ENCODE measurements at regions not wholly inside any gene's neighbourhood (a gene's known extent, or its start where the extent isn't known, plus 50 kb on each side); places are given as distances from the start of the nearest gene placed in this dataset.
"Not testable (repeated sequence)": the region's sequence is repeated elsewhere in the genome, so short reads cannot be mapped to it uniquely, and the experiment has no call there.

GRCh38 chr3:13237776-13238490 is 164.7 kb upstream of the IQSEC1 start:
- Mint-ChIP-seq H3K9me3 (no peaks in the 10 kb centered on the region), H3K36me3 (ENCODE audit: low read depth) (no peaks in the 10 kb centered on the region), H3K27me3 (ENCODE audit: low read depth) (peaks cover 16% of the 10 kb centered on the region), H3K27ac (no peak overlapping the region), H3K4me3 (no peak overlapping the region), H3K4me1 (ENCODE audit: low read depth) (peaks cover 23% of the 10 kb centered on the region)

DNA sequence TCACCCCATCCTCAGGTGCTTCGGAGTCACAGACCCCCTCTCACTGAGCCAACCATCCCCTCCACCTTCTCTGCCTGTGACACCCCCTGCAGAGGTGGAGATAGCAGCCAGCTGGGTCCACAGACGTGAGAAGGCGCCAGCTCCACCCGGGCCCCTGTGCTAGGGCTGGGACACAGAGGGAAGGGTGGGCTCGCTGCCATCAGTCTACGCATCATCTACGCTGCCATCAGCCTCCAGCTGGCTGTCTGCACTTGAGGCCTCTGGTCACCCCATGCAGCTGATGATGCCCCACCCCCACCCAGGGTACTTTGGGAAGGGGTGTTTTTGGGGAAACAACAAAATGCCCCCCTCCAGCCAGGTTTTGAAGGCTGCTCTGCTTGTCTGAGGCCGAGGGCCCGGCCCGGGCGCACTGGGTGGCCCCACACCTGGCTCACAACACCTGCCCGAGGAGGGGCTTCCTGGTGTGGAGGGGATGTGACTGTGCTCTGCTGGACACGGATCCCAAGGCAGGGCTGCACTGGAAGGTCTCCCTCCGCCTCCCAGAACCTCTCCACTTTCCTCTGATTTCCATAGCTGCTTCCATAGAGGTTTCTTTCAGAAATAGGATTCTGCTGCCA is 163.4 kb upstream of the IQSEC1 start:
- Mint-ChIP-seq H3K27ac (no peak overlapping the region), H3K9me3 (no peaks in the 10 kb centered on the region), H3K4me3 (no peak overlapping the region), H3K36me3 (ENCODE audit: low read depth) (no peaks in the 10 kb centered on the region), H3K27me3 (ENCODE audit: low read depth) (peaks cover 20% of the 10 kb centered on the region), H3K4me1 (ENCODE audit: low read depth) (peaks cover 24% of the 10 kb centered on the region)

GRCh38 chr3:13235897-13236296 is 162.7 kb upstream of the IQSEC1 start:
- Mint-ChIP-seq H3K27ac (no peak overlapping the region), H3K4me1 (ENCODE audit: low read depth) (peaks cover 24% of the 10 kb centered on the region), H3K27me3 (ENCODE audit: low read depth) (peaks cover 25% of the 10 kb centered on the region)

DNA sequence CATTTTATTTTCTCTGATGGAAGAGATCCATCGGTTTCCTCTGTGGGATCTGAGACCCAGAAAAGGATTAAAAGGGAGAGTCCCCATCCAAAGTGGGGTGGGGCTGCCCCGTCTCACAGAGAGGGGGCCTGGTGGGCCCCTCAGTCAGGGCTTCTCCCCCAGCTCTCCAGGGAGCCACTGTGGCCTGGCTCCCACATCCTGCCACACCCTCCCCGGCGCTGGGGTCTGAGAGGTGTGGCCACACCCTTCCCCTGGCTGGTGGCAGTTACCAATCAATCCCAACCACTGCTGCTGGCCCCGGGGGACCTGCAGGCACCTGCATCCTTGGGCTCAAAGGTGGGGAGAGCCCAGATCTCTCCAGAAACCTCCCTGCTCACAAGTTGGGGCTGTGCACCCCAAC is 161.8 kb upstream of the IQSEC1 start:
- Mint-ChIP-seq H3K4me3 (no peak overlapping the region), H3K27me3 (ENCODE audit: low read depth) (peaks cover 33% of the 10 kb centered on the region), H3K9me3 (no peaks in the 10 kb centered on the region), H3K36me3 (ENCODE audit: low read depth) (no peaks in the 10 kb centered on the region), H3K27ac (peak overlapping the region; percentile 78), H3K4me1 (ENCODE audit: low read depth) (peaks cover 24% of the 10 kb centered on the region)

More at GRCh38 chr3:13235897-13236296, 162.7 kb upstream of the IQSEC1 start:
- Mint-ChIP-seq H3K4me3 (no peak overlapping the region), H3K9me3 (no peaks in the 10 kb centered on the region), H3K36me3 (ENCODE audit: low read depth) (no peaks in the 10 kb centered on the region)

DNA sequence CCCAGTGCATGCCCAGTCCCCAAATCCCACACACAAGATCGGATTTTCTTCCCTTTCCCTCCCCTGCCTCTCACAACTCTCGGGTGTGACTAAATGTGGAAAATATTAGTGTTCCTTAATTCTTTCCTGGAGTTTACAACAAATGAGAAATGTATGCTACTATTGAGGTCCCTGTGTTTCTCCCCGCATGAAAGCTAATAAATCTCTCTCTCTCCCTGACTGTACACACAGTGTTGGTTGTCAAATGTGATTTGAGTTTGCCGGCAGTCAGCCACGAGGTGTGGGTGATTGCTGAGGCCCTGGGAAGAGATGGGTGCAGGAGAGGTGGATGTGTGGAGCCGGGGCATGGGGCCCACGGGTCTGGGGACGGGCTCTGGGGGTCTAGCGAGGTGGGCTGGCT is 161.4 kb upstream of the IQSEC1 start:
- H3K27me3 Mint-ChIP-seq (ENCODE audit: low read depth) = peaks cover 34% of the 10 kb centered on the region
- H3K36me3 Mint-ChIP-seq (ENCODE audit: low read depth) = no peaks in the 10 kb centered on the region
- peaks cover 24% of the 10 kb centered on the region for H3K4me1 Mint-ChIP-seq (ENCODE audit: low read depth)
- peak overlapping the region; percentile 2 for H3K4me3 Mint-ChIP-seq
- H3K9me3 Mint-ChIP-seq = no peaks in the 10 kb centered on the region
- H3K27ac Mint-ChIP-seq = peak overlapping the region; percentile 78

GRCh38 chr3:13233487-13234485 is 160.6 kb upstream of the IQSEC1 start:
- no peaks in the 10 kb centered on the region for H3K36me3 Mint-ChIP-seq (ENCODE audit: low read depth)
- H3K27me3 Mint-ChIP-seq (ENCODE audit: low read depth) = peaks cover 34% of the 10 kb centered on the region
- H3K4me1 Mint-ChIP-seq (ENCODE audit: low read depth) = peaks cover 24% of the 10 kb centered on the region
- H3K4me3 Mint-ChIP-seq = no peak overlapping the region
- H3K27ac Mint-ChIP-seq = peak overlapping the region; percentile 78
- H3K9me3 Mint-ChIP-seq = no peaks in the 10 kb centered on the region

- no peak overlapping the region for H3K4me3 Mint-ChIP-seq
- no peak overlapping the region for H3K27ac Mint-ChIP-seq
- H3K4me1 Mint-ChIP-seq (ENCODE audit: low read depth) = peaks cover 24% of the 10 kb centered on the region
- H3K36me3 Mint-ChIP-seq (ENCODE audit: low read depth) = no peaks in the 10 kb centered on the region
- H3K9me3 Mint-ChIP-seq = no peaks in the 10 kb centered on the region
- H3K27me3 Mint-ChIP-seq (ENCODE audit: low read depth) = peaks cover 34% of the 10 kb centered on the region
Measured at GRCh38 chr3:13231781-13232666, 158.8 kb upstream of the IQSEC1 start.

DNA sequence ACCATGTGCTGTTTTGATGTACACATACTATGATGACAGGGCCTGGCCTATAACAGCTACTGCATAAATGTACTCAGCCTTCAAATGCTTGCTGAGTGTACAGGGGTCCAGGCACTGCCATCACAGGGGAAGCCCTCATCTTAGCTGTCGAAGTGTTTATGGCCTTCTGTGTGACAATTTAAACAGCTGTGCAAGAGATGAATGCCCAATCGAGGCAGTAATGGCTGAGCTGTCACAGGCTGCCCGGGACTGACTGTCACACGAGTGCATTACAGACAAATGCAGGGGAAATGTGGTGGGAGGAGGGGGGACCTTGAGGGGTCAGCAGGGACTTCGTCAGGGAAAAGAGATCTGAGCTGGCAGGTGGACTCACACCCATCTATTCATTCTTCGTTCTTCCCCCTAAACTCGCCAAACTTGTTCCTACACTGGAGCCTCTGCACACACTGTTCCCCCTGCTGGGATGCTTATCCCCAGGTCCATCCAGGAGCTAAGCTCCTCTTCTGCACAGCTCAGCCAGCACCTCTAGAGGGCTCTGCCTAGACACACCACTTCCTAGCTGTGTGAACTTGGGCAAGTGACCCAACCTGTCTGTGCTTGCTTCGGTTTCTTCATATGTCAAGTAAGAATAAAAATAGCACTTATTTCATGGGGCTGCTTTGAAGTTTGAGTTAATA is 156.2 kb upstream of the IQSEC1 start:
- Mint-ChIP-seq H3K27ac (no peak overlapping the region), H3K4me1 (ENCODE audit: low read depth) (peaks cover 9% of the 10 kb centered on the region), H3K27me3 (ENCODE audit: low read depth) (peaks cover 30% of the 10 kb centered on the region), H3K9me3 (no peaks in the 10 kb centered on the region), H3K4me3 (no peak overlapping the region), H3K36me3 (ENCODE audit: low read depth) (no peaks in the 10 kb centered on the region)

DNA sequence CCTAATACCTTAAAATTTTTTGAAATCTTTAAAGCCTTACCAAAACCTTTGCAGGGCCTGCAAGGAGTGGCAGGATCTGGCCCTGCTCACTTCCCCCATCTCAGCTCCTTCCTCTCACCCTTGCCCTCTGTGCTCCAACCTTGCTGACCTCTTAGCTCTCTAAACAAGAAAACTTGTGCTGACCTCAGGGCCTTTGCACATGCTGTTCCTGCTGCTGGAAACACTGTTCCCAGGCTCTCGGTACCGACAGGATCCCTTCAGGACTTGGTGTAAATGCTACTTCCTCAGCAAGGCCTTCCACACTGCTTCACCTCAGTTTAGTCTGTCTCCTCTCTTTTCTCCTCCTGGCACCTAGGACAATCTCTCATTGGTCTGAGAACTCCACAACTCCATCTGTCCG is 155.4 kb upstream of the IQSEC1 start:
- H3K4me1 Mint-ChIP-seq (ENCODE audit: low read depth) = peaks cover 3% of the 10 kb centered on the region
- peaks cover 25% of the 10 kb centered on the region for H3K27me3 Mint-ChIP-seq (ENCODE audit: low read depth)
- H3K9me3 Mint-ChIP-seq = no peaks in the 10 kb centered on the region
- H3K4me3 Mint-ChIP-seq = no peak overlapping the region
- no peaks in the 10 kb centered on the region for H3K36me3 Mint-ChIP-seq (ENCODE audit: low read depth)
- peak overlapping the region; percentile 18 for H3K27ac Mint-ChIP-seq

DNA sequence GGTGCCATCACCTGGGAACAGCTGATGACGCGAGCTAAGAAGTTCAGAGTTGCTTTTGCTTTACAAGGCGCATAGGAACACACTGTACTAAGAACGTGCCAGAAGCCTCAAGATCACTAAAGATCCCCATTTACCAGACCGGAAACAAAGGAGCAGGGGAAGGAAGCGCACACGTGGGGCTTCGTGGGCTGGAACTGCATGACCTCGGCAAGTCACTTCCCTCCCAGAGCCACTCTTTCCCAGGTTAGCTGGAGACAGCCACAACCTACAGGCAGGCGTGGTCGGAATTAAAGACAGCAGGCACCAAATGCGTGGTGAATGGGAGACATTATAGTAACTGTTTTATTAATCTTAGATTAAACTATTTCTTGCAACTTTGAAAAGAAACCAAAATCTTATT is 154.9 kb upstream of the IQSEC1 start:
- H3K27ac Mint-ChIP-seq; H3K4me3 Mint-ChIP-seq; H3K4me1 Mint-ChIP-seq (ENCODE audit: low read depth); H3K9me3 Mint-ChIP-seq; H3K36me3 Mint-ChIP-seq (ENCODE audit: low read depth): not testable (repeated sequence)
- peaks cover 21% of the 10 kb centered on the region for H3K27me3 Mint-ChIP-seq (ENCODE audit: low read depth)

GRCh38 chr3:13227315-13228165 is 154.3 kb upstream of the IQSEC1 start:
- no peaks in the 10 kb centered on the region for H3K9me3 Mint-ChIP-seq
- H3K4me3 Mint-ChIP-seq = no peak overlapping the region

DNA sequence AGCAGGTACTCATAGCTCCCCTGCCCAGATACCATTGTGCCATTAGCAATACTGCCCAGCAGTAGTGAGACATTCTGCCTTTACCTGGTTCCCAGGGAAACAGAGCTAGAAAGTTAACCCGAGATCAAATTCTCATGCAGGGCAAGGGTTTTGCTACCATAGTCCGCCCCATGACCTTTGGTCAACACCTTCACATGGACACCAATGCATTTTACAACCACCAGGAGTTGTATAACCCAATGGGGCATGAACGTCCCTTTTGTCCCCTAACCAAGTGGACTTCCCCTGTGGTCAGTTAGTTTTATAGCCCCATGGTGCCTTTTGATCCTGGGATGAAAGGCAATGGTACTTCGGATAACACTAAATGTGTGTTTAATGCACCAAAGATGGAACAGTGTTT is 151.7 kb upstream of the IQSEC1 start:
- Mint-ChIP-seq H3K27me3 (ENCODE audit: low read depth) (peaks cover under 1% of the 10 kb centered on the region), H3K27ac (no peak overlapping the region), H3K4me1 (ENCODE audit: low read depth) (peaks cover 3% of the 10 kb centered on the region), H3K36me3 (ENCODE audit: low read depth) (no peaks in the 10 kb centered on the region), H3K9me3 (no peaks in the 10 kb centered on the region), H3K4me3 (no peak overlapping the region)

More at GRCh38 chr3:13227315-13228165, 154.3 kb upstream of the IQSEC1 start:
- Mint-ChIP-seq H3K36me3 (ENCODE audit: low read depth) (no peaks in the 10 kb centered on the region), H3K4me1 (ENCODE audit: low read depth) (peaks cover 3% of the 10 kb centered on the region), H3K27ac (no peak overlapping the region), H3K27me3 (ENCODE audit: low read depth) (peaks cover 15% of the 10 kb centered on the region)
